HEK293 (cell line): ENCODE measurements at regions not wholly inside any gene's neighbourhood (a gene's known extent, or its start where the extent isn't known, plus 50 kb on each side); places are given as distances from the start of the nearest gene placed in this dataset.

Experiments used
- CTCF ChIA-PET: fragments of 350-600 bp; formaldehyde crosslinking; extraction: SDS; loops from one replicate; lab custom pipeline; 2021; ENCODE audit warnings: antibody characterized with exemption; lab: Yijun Ruan, JAX
- POLR2A ChIA-PET: fragments of 300-600 bp; formaldehyde crosslinking; extraction: SDS; loops from one replicate; lab custom pipeline; 2020; ENCODE audit warnings: antibody characterized with exemption, inconsistent platforms; lab: Yijun Ruan, JAX
- H3K27ac ChIP-seq: fragments of 200-500 bp; sonication (Bioruptor generic); 2 replicates; pipeline ENCODE4 v1.5.1; 2014; ENCODE audit warnings: low read depth, low read length, control low read depth, inconsistent platforms; ENCODE audit errors: extremely low read depth
- H3K36me3 ChIP-seq, 2 experiments: fragments of 200-500 bp in 1 of 2; sonication (Bioruptor generic) in 1 of 2; 1 replicate in 1 of 2; 2 replicates in 1 of 2; pipeline ENCODE4 v1.5.1; 2014 to 2017; ENCODE audit warnings: inconsistent platforms in 2 of 2, low read length in 2 of 2; ENCODE audit not compliant: control insufficient read depth in 2 of 2, insufficient read depth in 1 of 2
- H3K4me1 ChIP-seq: fragments of 200-500 bp; sonication (Bioruptor generic); 2 replicates; pipeline ENCODE4 v1.5.1; 2014; ENCODE audit warnings: mild to moderate bottlenecking, low read length, inconsistent platforms; ENCODE audit not compliant: control insufficient read depth, insufficient read depth
- H3K4me3 ChIP-seq: 2 replicates; pipeline ENCODE4 v1.5.1; 2011; ENCODE audit warnings: low read depth, mild to moderate bottlenecking, control low read depth, low read length, moderate library complexity
- H3K9me3 ChIP-seq: fragments of 200-500 bp; sonication (Bioruptor generic); 2 replicates; pipeline ENCODE4 v1.5.1; 2014; ENCODE audit warnings: low read depth, low read length, inconsistent platforms; ENCODE audit not compliant: control insufficient read depth, insufficient read depth
- OSR2 ChIP-seq: fragments of 450-650 bp; formaldehyde crosslinking; IDR thresholded peaks from 2 replicates; pipeline ENCODE4 v1.5.1; 2016; ENCODE audit warnings: missing biosample characterization, missing genetic modification characterization
- SETDB1 ChIP-seq: IDR thresholded peaks from one replicate; pipeline ENCODE4 v1.6.1; 2017; ENCODE audit warnings: mild to moderate bottlenecking, low read length, moderate library complexity, mixed read lengths; ENCODE audit not compliant: insufficient read length
- WT1 ChIP-seq: fragments of 450-650 bp; formaldehyde crosslinking; IDR thresholded peaks from 2 replicates; pipeline ENCODE4 v1.5.1; 2016; ENCODE audit warnings: missing biosample characterization, missing genetic modification characterization
- YY2 ChIP-seq: fragments of 450-650 bp; formaldehyde crosslinking; IDR thresholded peaks from 2 replicates; pipeline ENCODE4 v1.5.1; 2016; ENCODE audit warnings: missing biosample characterization, missing genetic modification characterization
- ZBTB7A ChIP-seq: fragments of 450-650 bp; formaldehyde crosslinking; IDR thresholded peaks from 2 replicates; pipeline ENCODE4 v1.5.1; 2016; ENCODE audit warnings: low read depth, missing biosample characterization, missing genetic modification characterization
- ZFP41 ChIP-seq: fragments of 450-650 bp; formaldehyde crosslinking; IDR thresholded peaks from 2 replicates; pipeline ENCODE4 v1.5.1; 2016; ENCODE audit warnings: missing biosample characterization, missing genetic modification characterization, borderline replicate concordance
- ZNF311 ChIP-seq: fragments of 450-650 bp; formaldehyde crosslinking; IDR thresholded peaks from 2 replicates; pipeline ENCODE4 v1.5.1; 2017; ENCODE audit warnings: missing biosample characterization, missing genetic modification characterization, borderline replicate concordance
- ZNF626 ChIP-seq: fragments of 450-650 bp; sonication (Bioruptor Pico); formaldehyde crosslinking; IDR thresholded peaks from 2 replicates; pipeline ENCODE4 v1.5.1; 2018; ENCODE audit warnings: missing biosample characterization, missing genetic modification characterization, inconsistent platforms
- ZNF664 ChIP-seq: fragments of 450-650 bp; formaldehyde crosslinking; IDR thresholded peaks from 2 replicates; pipeline ENCODE4 v1.5.1; 2016; ENCODE audit warnings: missing biosample characterization, missing genetic modification characterization
- TF ChIP-seq, protein P1 (sequence below): fragments of 450-650 bp; formaldehyde crosslinking; IDR thresholded peaks from 2 replicates; pipeline ENCODE4 v1.5.1; 2017; ENCODE audit warnings: missing biosample characterization, missing genetic modification characterization
- TF ChIP-seq, protein P2 (sequence below): fragments of 450-650 bp; formaldehyde crosslinking; IDR thresholded peaks from 2 replicates; pipeline ENCODE4 v1.5.1; 2017; ENCODE audit warnings: missing biosample characterization, missing genetic modification characterization
- TF ChIP-seq, protein P3 (sequence below): fragments of 450-650 bp; formaldehyde crosslinking; IDR thresholded peaks from 2 replicates; pipeline ENCODE4 v1.5.1; 2017; ENCODE audit warnings: missing biosample characterization, missing genetic modification characterization
- TF ChIP-seq, protein P4 (sequence below): fragments of 450-650 bp; IDR thresholded peaks from 2 replicates; pipeline ENCODE4 v1.5.1; 2018; ENCODE audit warnings: missing biosample characterization, mild to moderate bottlenecking, missing genetic modification characterization

DNA sequence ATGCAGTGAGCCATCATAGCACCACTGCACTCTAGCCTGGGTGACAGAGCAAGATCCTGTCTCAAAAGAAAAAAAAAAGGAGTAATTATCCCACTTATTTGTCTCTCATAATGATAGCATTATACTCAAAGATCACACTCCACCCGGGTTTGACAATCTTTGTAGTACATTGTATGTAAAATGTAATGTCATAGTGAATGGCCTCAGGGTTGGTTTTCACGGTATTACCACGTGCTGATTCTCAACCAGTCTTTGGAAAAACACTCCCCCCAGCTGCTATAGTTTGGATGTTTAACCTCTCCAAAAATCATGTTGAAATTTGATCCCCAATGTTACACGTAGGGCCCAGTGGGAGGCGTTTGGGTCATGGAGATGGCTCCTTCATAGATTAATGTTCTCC lies 402.4 kb upstream of the GRAMD2B start (continued):
- TF ChIP-seq, protein P1, sequence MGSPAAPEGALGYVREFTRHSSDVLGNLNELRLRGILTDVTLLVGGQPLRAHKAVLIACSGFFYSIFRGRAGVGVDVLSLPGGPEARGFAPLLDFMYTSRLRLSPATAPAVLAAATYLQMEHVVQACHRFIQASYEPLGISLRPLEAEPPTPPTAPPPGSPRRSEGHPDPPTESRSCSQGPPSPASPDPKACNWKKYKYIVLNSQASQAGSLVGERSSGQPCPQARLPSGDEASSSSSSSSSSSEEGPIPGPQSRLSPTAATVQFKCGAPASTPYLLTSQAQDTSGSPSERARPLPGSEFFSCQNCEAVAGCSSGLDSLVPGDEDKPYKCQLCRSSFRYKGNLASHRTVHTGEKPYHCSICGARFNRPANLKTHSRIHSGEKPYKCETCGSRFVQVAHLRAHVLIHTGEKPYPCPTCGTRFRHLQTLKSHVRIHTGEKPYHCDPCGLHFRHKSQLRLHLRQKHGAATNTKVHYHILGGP (tag by site-specific recombination), result no peak
- TF ChIP-seq, protein P2, sequence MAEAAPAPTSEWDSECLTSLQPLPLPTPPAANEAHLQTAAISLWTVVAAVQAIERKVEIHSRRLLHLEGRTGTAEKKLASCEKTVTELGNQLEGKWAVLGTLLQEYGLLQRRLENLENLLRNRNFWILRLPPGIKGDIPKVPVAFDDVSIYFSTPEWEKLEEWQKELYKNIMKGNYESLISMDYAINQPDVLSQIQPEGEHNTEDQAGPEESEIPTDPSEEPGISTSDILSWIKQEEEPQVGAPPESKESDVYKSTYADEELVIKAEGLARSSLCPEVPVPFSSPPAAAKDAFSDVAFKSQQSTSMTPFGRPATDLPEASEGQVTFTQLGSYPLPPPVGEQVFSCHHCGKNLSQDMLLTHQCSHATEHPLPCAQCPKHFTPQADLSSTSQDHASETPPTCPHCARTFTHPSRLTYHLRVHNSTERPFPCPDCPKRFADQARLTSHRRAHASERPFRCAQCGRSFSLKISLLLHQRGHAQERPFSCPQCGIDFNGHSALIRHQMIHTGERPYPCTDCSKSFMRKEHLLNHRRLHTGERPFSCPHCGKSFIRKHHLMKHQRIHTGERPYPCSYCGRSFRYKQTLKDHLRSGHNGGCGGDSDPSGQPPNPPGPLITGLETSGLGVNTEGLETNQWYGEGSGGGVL (tag by site-specific recombination), result no peak
- TF ChIP-seq WT1 (tag by site-specific recombination) (peak; percentile 21; the same call in 1 of the 2 replicates), ZNF626 (no peak), SETDB1 (peak; percentile 25)

DNA sequence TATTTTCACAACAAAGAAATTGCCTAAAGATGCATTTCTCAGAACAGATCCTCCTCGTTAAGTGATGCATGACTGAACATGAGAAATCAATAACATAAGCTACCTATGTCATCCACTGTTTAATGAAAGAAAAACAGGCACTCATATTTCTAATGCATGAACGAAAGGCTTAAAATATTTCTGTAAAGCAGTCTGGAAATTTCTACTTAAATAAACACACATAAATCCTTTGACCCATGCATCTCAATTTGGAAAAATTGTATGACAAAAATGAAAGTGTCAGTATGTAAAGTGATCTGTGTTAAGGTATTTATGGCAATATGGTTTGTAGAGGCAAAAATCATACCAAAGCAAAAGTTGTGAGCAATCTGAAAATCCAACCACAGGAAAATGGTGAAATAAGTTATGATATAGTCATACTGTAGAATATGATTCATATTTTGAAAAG lies 399.2 kb upstream of the GRAMD2B start:
- TF ChIP-seq, protein P1 (tag by site-specific recombination), result 0 out of 2 replicates have a peak, but pooled peaks have one; percentile 38
- TF ChIP-seq, protein P3, sequence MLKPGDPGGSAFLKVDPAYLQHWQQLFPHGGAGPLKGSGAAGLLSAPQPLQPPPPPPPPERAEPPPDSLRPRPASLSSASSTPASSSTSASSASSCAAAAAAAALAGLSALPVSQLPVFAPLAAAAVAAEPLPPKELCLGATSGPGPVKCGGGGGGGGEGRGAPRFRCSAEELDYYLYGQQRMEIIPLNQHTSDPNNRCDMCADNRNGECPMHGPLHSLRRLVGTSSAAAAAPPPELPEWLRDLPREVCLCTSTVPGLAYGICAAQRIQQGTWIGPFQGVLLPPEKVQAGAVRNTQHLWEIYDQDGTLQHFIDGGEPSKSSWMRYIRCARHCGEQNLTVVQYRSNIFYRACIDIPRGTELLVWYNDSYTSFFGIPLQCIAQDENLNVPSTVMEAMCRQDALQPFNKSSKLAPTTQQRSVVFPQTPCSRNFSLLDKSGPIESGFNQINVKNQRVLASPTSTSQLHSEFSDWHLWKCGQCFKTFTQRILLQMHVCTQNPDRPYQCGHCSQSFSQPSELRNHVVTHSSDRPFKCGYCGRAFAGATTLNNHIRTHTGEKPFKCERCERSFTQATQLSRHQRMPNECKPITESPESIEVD (tag by site-specific recombination), result peak; percentile 71
- no peak for TF ChIP-seq ZFP41 (tag by site-specific recombination)
- TF ChIP-seq OSR2 (tag by site-specific recombination), result peak; percentile 41; the same call in 1 of the 2 replicates
- TF ChIP-seq, protein P4, sequence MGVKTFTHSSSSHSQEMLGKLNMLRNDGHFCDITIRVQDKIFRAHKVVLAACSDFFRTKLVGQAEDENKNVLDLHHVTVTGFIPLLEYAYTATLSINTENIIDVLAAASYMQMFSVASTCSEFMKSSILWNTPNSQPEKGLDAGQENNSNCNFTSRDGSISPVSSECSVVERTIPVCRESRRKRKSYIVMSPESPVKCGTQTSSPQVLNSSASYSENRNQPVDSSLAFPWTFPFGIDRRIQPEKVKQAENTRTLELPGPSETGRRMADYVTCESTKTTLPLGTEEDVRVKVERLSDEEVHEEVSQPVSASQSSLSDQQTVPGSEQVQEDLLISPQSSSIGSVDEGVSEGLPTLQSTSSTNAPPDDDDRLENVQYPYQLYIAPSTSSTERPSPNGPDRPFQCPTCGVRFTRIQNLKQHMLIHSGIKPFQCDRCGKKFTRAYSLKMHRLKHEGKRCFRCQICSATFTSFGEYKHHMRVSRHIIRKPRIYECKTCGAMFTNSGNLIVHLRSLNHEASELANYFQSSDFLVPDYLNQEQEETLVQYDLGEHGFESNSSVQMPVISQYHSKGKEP (tag by site-specific recombination), result peak; percentile 95
- TF ChIP-seq, all 188 proteins: peak for 4
- ChIA-PET CTCF (interaction anchor here (0.5 to 0.6 kb wide), 2 partner anchors 11 to 16 kb away, joined by 3 to 4 read pairs; no protein-coding TSS in a partner anchor), POLR2A (no interaction called here)
- H3K9me3 ChIP-seq, result no peaks in the 10 kb centered on the region
- no peak overlapping the region for H3K4me3 ChIP-seq
- peaks cover 6% of the 10 kb centered on the region; the same call in 1 of the 2 replicates for H3K4me1 ChIP-seq
- no peaks in the 10 kb centered on the region for H3K36me3 ChIP-seq
- no peak overlapping the region for H3K27ac ChIP-seq

DNA sequence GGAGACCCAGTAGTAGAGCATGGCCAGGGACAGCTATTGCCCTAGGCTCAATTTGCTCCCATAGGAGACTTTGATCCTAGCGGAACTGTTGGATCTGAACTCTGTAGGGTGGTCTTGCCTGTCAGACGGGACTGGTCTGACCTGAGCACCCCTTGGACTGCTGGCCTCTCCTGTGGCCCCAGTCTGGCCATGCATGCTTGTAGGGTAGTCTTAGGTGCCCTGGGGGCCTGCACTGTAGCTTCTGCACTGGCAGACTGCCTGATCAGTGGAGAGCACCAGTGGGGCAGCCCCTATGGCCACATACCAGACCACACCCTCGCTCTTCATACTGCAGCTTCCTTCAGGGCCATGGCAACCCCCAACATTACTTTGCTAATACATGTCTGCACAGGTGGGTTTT lies 396.1 kb upstream of the GRAMD2B start:
- no peak for TF ChIP-seq YY2 (tag by site-specific recombination)
- no peaks in the 10 kb centered on the region for H3K9me3 ChIP-seq
- H3K4me3 ChIP-seq, result no peak overlapping the region
- CTCF ChIA-PET, result no interaction called here
- H3K4me1 ChIP-seq, result peaks cover 6% of the 10 kb centered on the region; the same call in 1 of the 2 replicates
- no peak overlapping the region for H3K27ac ChIP-seq
- no peaks in the 10 kb centered on the region for H3K36me3 ChIP-seq
- POLR2A ChIA-PET, result no interaction called here

DNA sequence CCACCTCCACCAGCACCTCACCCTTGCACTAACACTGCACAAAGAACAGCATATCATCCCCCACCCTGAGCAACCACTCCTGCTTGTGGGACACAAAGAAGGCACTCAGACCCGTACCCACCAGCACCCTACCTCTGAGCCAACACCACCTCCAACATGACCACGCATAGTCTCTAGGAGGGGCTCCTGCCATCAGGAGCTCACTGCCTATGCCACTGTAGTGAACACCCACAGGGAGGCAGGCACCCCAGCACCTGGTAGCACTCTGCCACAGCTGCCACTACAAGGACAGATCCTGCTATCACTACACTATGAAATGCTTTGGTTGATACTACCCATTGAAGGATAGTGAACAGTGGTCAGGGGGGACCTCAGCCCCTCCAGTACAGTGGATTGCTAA lies 395.6 kb upstream of the GRAMD2B start:
- Histone ChIP-seq H3K4me1 (peaks cover 6% of the 10 kb centered on the region; the same call in 1 of the 2 replicates), H3K4me3 (no peak overlapping the region), H3K27ac (no peak overlapping the region), H3K9me3 (no peaks in the 10 kb centered on the region), H3K36me3 (no peaks in the 10 kb centered on the region)
- CTCF ChIA-PET, result no interaction called here
- POLR2A ChIA-PET, result no interaction called here
- TF ChIP-seq ZNF311 (tag by site-specific recombination), result no peak
- no peak for TF ChIP-seq ZNF664
- no peak for TF ChIP-seq ZBTB7A
